Immature natural killer cell (primary cell): ENCODE measurements at regions not wholly inside any gene's neighbourhood (a gene's known extent, or its start where the extent isn't known, plus 50 kb on each side); places are given as distances from the start of the nearest gene placed in this dataset.
"Not testable (repeated sequence)": the region's sequence is repeated elsewhere in the genome, so short reads cannot be mapped to it uniquely, and the experiment has no call there.

ENCODE experiments used
- DNase-seq, 3 donors: peaks; one replicate each; pipeline ENCODE4 v3.0.0; 2022; ENCODE audit warnings: mixed read lengths in 1 of 3
- H3K27ac Mint-ChIP-seq, 6 donors: one replicate each; pipeline ENCODE4 v1.8.0; 2020; ENCODE audit warnings: mixed read lengths in 6 of 6, mild to moderate bottlenecking in 5 of 6, inconsistent platforms in 4 of 6, moderate library complexity in 3 of 6
- H3K27me3 Mint-ChIP-seq, 3 donors: one replicate each; pipeline ENCODE4 v1.8.0; 2020 to 2021; ENCODE audit warnings: low read depth in 3 of 3, mild to moderate bottlenecking in 3 of 3, mixed read lengths in 3 of 3, moderate library complexity in 3 of 3, inconsistent platforms in 1 of 3
- H3K36me3 Mint-ChIP-seq, 3 donors: one replicate each; pipeline ENCODE4 v1.8.0; 2020; ENCODE audit warnings: mixed read lengths in 3 of 3, inconsistent platforms in 2 of 3, mild to moderate bottlenecking in 2 of 3
- H3K4me1 Mint-ChIP-seq, 2 donors: one replicate each; pipeline ENCODE4 v1.8.0; 2020; ENCODE audit warnings: inconsistent platforms in 2 of 2, mild to moderate bottlenecking in 2 of 2, mixed read lengths in 2 of 2, moderate library complexity in 1 of 2
- H3K4me3 Mint-ChIP-seq, 5 donors: one replicate each; pipeline ENCODE4 v1.8.0; 2020; ENCODE audit warnings: mild to moderate bottlenecking in 5 of 5, mixed read lengths in 5 of 5, inconsistent platforms in 3 of 5, moderate library complexity in 3 of 5
- H3K9me3 Mint-ChIP-seq, 6 donors: one replicate each; pipeline ENCODE4 v1.8.0; 2020; ENCODE audit warnings: mild to moderate bottlenecking in 6 of 6, mixed read lengths in 6 of 6, inconsistent platforms in 4 of 6, moderate library complexity in 3 of 6

- no peaks in the 10 kb centered on the region for H3K4me1 Mint-ChIP-seq
- H3K4me3 Mint-ChIP-seq, result no peak overlapping the region
- H3K9me3 Mint-ChIP-seq, result peaks cover 9 to 38% (median 21%) of the 10 kb centered on the region in 6 donors
- H3K27me3 Mint-ChIP-seq, result no peaks in the 10 kb centered on the region
- DNase-seq, result no peak
- H3K27ac Mint-ChIP-seq, result no peak overlapping the region
- peaks cover 0 to 4% (median 0%) of the 10 kb centered on the region in 3 donors for H3K36me3 Mint-ChIP-seq
Measured at GRCh38 chr4:12911750-12912358, 572.3 kb downstream of the RAB28 start.

- H3K4me1 Mint-ChIP-seq, H3K27me3 Mint-ChIP-seq, DNase-seq, H3K4me3 Mint-ChIP-seq, H3K36me3 Mint-ChIP-seq, H3K27ac Mint-ChIP-seq: not testable (repeated sequence)
- H3K9me3 Mint-ChIP-seq, result peaks cover 13 to 31% (median 16%) of the 10 kb centered on the region in 6 donors
Measured at GRCh38 chr4:12903640-12904039, 580.5 kb downstream of the RAB28 start.

- Mint-ChIP-seq H3K27ac (no peak overlapping the region), H3K27me3 (no peaks in the 10 kb centered on the region), H3K36me3 (no peaks in the 10 kb centered on the region), H3K4me1 (no peaks in the 10 kb centered on the region), H3K9me3 (peaks cover 13 to 32% (median 16%) of the 10 kb centered on the region in 6 donors), H3K4me3 (no peak overlapping the region)
- no peak for DNase-seq
Measured at GRCh38 chr4:12902735-12903134, 581.4 kb downstream of the RAB28 start.

GRCh38 chr4:12897954-12898353 is 586.2 kb downstream of the RAB28 start:
- no peaks in the 10 kb centered on the region for H3K27me3 Mint-ChIP-seq
- no peak for DNase-seq
- H3K9me3 Mint-ChIP-seq, result peaks cover 9 to 44% (median 18%) of the 10 kb centered on the region in 6 donors
- no peaks in the 10 kb centered on the region for H3K4me1 Mint-ChIP-seq
- H3K36me3 Mint-ChIP-seq, result no peaks in the 10 kb centered on the region
- H3K4me3 Mint-ChIP-seq, result no peak overlapping the region
- no peak overlapping the region for H3K27ac Mint-ChIP-seq

- Mint-ChIP-seq H3K9me3 (peaks cover 0 to 34% (median 11%) of the 10 kb centered on the region in 6 donors), H3K27ac (no peak overlapping the region), H3K36me3 (no peaks in the 10 kb centered on the region), H3K4me1 (no peaks in the 10 kb centered on the region), H3K27me3 (no peaks in the 10 kb centered on the region), H3K4me3 (no peak overlapping the region)
- DNase-seq, result no peak
Measured at GRCh38 chr4:12894062-12894461, 590.1 kb downstream of the RAB28 start.

GRCh38 chr4:12889054-12889453 is 595.1 kb downstream of the RAB28 start:
- no peak for DNase-seq
- Mint-ChIP-seq H3K36me3 (no peaks in the 10 kb centered on the region), H3K27ac (no peak overlapping the region), H3K4me3 (no peak overlapping the region), H3K4me1 (no peaks in the 10 kb centered on the region), H3K27me3 (no peaks in the 10 kb centered on the region), H3K9me3 (peaks cover 7 to 34% (median 15%) of the 10 kb centered on the region in 6 donors)

- DNase-seq, result no peak
- Mint-ChIP-seq H3K4me1 (no peaks in the 10 kb centered on the region), H3K27ac (no peak overlapping the region), H3K36me3 (no peaks in the 10 kb centered on the region), H3K27me3 (no peaks in the 10 kb centered on the region), H3K4me3 (no peak overlapping the region), H3K9me3 (peaks cover 10 to 24% (median 14%) of the 10 kb centered on the region in 6 donors)
Measured at GRCh38 chr4:12884846-12885796, 599.0 kb downstream of the RAB28 start.

- Mint-ChIP-seq H3K36me3 (no peaks in the 10 kb centered on the region), H3K9me3 (peaks cover 7 to 23% (median 12%) of the 10 kb centered on the region in 6 donors), H3K27me3 (no peaks in the 10 kb centered on the region), H3K27ac (no peak overlapping the region), H3K4me3 (no peak overlapping the region), H3K4me1 (no peaks in the 10 kb centered on the region)
- DNase-seq, result no peak
Measured at GRCh38 chr4:12881945-12882584, 602.1 kb downstream of the RAB28 start.

- Mint-ChIP-seq H3K36me3 (no peaks in the 10 kb centered on the region), H3K4me1 (no peaks in the 10 kb centered on the region), H3K27me3 (no peaks in the 10 kb centered on the region), H3K27ac (no peak overlapping the region), H3K4me3 (no peak overlapping the region), H3K9me3 (peaks cover 4 to 28% (median 8%) of the 10 kb centered on the region in 6 donors)
- DNase-seq, result no peak
Measured at GRCh38 chr4:12880844-12881243, 603.3 kb downstream of the RAB28 start.

- peaks cover 3 to 24% (median 6%) of the 10 kb centered on the region in 6 donors for H3K9me3 Mint-ChIP-seq
- no peak for DNase-seq
- no peak overlapping the region for H3K27ac Mint-ChIP-seq
- H3K4me3 Mint-ChIP-seq, result no peak overlapping the region
- no peaks in the 10 kb centered on the region for H3K36me3 Mint-ChIP-seq
- peaks cover 0 to under 1% (median 0%) of the 10 kb centered on the region in 3 donors for H3K27me3 Mint-ChIP-seq
- no peaks in the 10 kb centered on the region for H3K4me1 Mint-ChIP-seq
Measured at GRCh38 chr4:12879496-12879895, 604.6 kb downstream of the RAB28 start.

- no peaks in the 10 kb centered on the region for H3K4me1 Mint-ChIP-seq
- no peak overlapping the region for H3K27ac Mint-ChIP-seq
Measured at GRCh38 chr4:12875640-12876243, 608.4 kb downstream of the RAB28 start.

GRCh38 chr4:12873351-12873750 is 610.8 kb downstream of the RAB28 start:
- H3K9me3 Mint-ChIP-seq, result peaks cover 3 to 32% (median 11%) of the 10 kb centered on the region in 6 donors
- H3K4me3 Mint-ChIP-seq, result no peak overlapping the region
- DNase-seq, result no peak
- no peak overlapping the region for H3K27ac Mint-ChIP-seq
- H3K27me3 Mint-ChIP-seq, result peaks cover 0 to 2% (median 2%) of the 10 kb centered on the region in 3 donors
- H3K36me3 Mint-ChIP-seq, result no peaks in the 10 kb centered on the region
- no peaks in the 10 kb centered on the region for H3K4me1 Mint-ChIP-seq

More at GRCh38 chr4:12875640-12876243, 608.4 kb downstream of the RAB28 start:
- H3K4me3 Mint-ChIP-seq, result no peak overlapping the region
- peaks cover 0 to 2% (median 2%) of the 10 kb centered on the region in 3 donors for H3K27me3 Mint-ChIP-seq
- DNase-seq, result no peak
- peaks cover 4 to 30% (median 10%) of the 10 kb centered on the region in 6 donors for H3K9me3 Mint-ChIP-seq
- H3K36me3 Mint-ChIP-seq, result no peaks in the 10 kb centered on the region

GRCh38 chr4:12861422-12861821 is 622.7 kb downstream of the RAB28 start:
- Mint-ChIP-seq H3K4me1 (no peaks in the 10 kb centered on the region), H3K4me3 (no peak overlapping the region), H3K27me3 (no peaks in the 10 kb centered on the region), H3K9me3 (peaks cover 0 to 16% (median 7%) of the 10 kb centered on the region in 6 donors), H3K27ac (no peak overlapping the region), H3K36me3 (no peaks in the 10 kb centered on the region)
- no peak for DNase-seq
